Karpas-422 (cell line): ENCODE measurements at regions not wholly inside any gene's neighbourhood (a gene's known extent, or its start where the extent isn't known, plus 50 kb on each side); places are given as distances from the start of the nearest gene placed in this dataset.

Experiments
- DNase-seq: peaks from one replicate; pipeline ENCODE4 v3.0.0-alpha.2; 2015
- H2AFZ ChIP-seq: fragments of 200-600 bp; sonication (generic); 2 replicates; pipeline ENCODE4 v1.6.1; 2014; ENCODE audit warnings: antibody characterized with exemption, low read length, mixed read lengths
- H3K27ac ChIP-seq: fragments of 200-600 bp; sonication (generic); 2 replicates; pipeline ENCODE4 v1.5.1; 2014; ENCODE audit warnings: mild to moderate bottlenecking, low read length, moderate library complexity
- H3K27me3 ChIP-seq: fragments of 200-600 bp; sonication (generic); 2 replicates; pipeline ENCODE4 v1.6.1; 2014; ENCODE audit warnings: low read length, mixed read lengths
- H3K36me3 ChIP-seq: fragments of 200-600 bp; sonication (generic); 2 replicates; pipeline ENCODE4 v1.6.1; 2014; ENCODE audit warnings: low read length, mixed read lengths; ENCODE audit not compliant: insufficient read depth
- H3K4me1 ChIP-seq: fragments of 200-600 bp; sonication (generic); 2 replicates; pipeline ENCODE4 v1.6.1; 2014; ENCODE audit warnings: mild to moderate bottlenecking, low read length, mixed read lengths
- H3K4me2 ChIP-seq: fragments of 200-600 bp; sonication (generic); 2 replicates; pipeline ENCODE4 v1.6.1; 2014; ENCODE audit warnings: low read length, low read depth, mild to moderate bottlenecking; ENCODE audit not compliant: poor library complexity, severe bottlenecking
- H3K4me3 ChIP-seq: fragments of 200-600 bp; sonication (generic); 2 replicates; pipeline ENCODE4 v1.5.1; 2014; ENCODE audit warnings: mild to moderate bottlenecking, antibody characterized with exemption, low read length, mixed read lengths
- H3K79me2 ChIP-seq: fragments of 200-600 bp; sonication (generic); 2 replicates; pipeline ENCODE4 v1.6.1; 2014; ENCODE audit warnings: mild to moderate bottlenecking, low read length, mixed read lengths
- H3K9ac ChIP-seq: fragments of 200-600 bp; sonication (generic); 2 replicates; pipeline ENCODE4 v1.6.0; 2014; ENCODE audit warnings: low read length
- H3K9me2 ChIP-seq: fragments of 200-600 bp; sonication (generic), shearing (Covaris generic); replicated peaks from 2 replicates; pipeline ENCODE4 v1.6.0; 2014; ENCODE audit warnings: mild to moderate bottlenecking, low read length, moderate library complexity; ENCODE audit not compliant: insufficient read depth
- H3K9me3 ChIP-seq: fragments of 300-700, 200-600 bp; sonication (generic); 2 replicates; pipeline ENCODE4 v1.6.1; 2014; ENCODE audit warnings: low read length, mixed read lengths
- H4K20me1 ChIP-seq: fragments of 200-600 bp; sonication (generic); 2 replicates; pipeline ENCODE4 v1.6.1; 2014; ENCODE audit warnings: mild to moderate bottlenecking, antibody characterized with exemption, low read length, low read depth; ENCODE audit not compliant: insufficient read depth

GRCh38 chr9:83147315-83148149 is 84.6 kb upstream of the RASEF start:
- Histone ChIP-seq H2AFZ (no peak overlapping the region), H3K36me3 (no peaks in the 10 kb centered on the region), H3K9me3 (no peaks in the 10 kb centered on the region; the same call in 1 of the 2 replicates), H3K4me2 (no peak overlapping the region), H3K9me2 (no peaks in the 10 kb centered on the region), H3K4me3 (no peak overlapping the region), H4K20me1 (no peaks in the 10 kb centered on the region), H3K4me1 (no peaks in the 10 kb centered on the region), H3K27ac (no peak overlapping the region), H3K9ac (no peak overlapping the region), H3K79me2 (no peaks in the 10 kb centered on the region), H3K27me3 (no peaks in the 10 kb centered on the region)
- DNase-seq: no peak

GRCh38 chr9:83146325-83146724 is 83.4 kb upstream of the RASEF start:
- H2AFZ ChIP-seq: no peak overlapping the region
- no peak for DNase-seq
- no peaks in the 10 kb centered on the region for H4K20me1 ChIP-seq

GRCh38 chr9:83144492-83144891 is 81.5 kb upstream of the RASEF start:
- no peaks in the 10 kb centered on the region for H3K36me3 ChIP-seq
- no peak overlapping the region for H3K4me2 ChIP-seq
- no peaks in the 10 kb centered on the region for H3K9me3 ChIP-seq
- no peaks in the 10 kb centered on the region for H3K4me1 ChIP-seq
- H3K79me2 ChIP-seq: no peaks in the 10 kb centered on the region
- no peaks in the 10 kb centered on the region for H3K27me3 ChIP-seq
- no peak overlapping the region for H3K9ac ChIP-seq
- H3K27ac ChIP-seq: no peak overlapping the region
- no peaks in the 10 kb centered on the region for H4K20me1 ChIP-seq
- no peaks in the 10 kb centered on the region for H3K9me2 ChIP-seq
- H3K4me3 ChIP-seq: no peak overlapping the region
- DNase-seq: no peak
- no peak overlapping the region for H2AFZ ChIP-seq

More at GRCh38 chr9:83146325-83146724, 83.4 kb upstream of the RASEF start:
- Histone ChIP-seq H3K36me3 (no peaks in the 10 kb centered on the region), H3K79me2 (no peaks in the 10 kb centered on the region), H3K27ac (no peak overlapping the region), H3K9ac (no peak overlapping the region), H3K4me1 (no peaks in the 10 kb centered on the region), H3K9me2 (no peaks in the 10 kb centered on the region), H3K4me2 (no peak overlapping the region), H3K4me3 (no peak overlapping the region), H3K9me3 (no peaks in the 10 kb centered on the region; the same call in 1 of the 2 replicates), H3K27me3 (no peaks in the 10 kb centered on the region)

GRCh38 chr9:83142389-83142788 is 79.4 kb upstream of the RASEF start:
- H2AFZ ChIP-seq: no peak overlapping the region
- no peak overlapping the region for H3K9ac ChIP-seq
- H3K79me2 ChIP-seq: no peaks in the 10 kb centered on the region
- no peaks in the 10 kb centered on the region for H3K27me3 ChIP-seq
- no peak overlapping the region for H3K4me2 ChIP-seq
- H3K4me3 ChIP-seq: no peak overlapping the region
- H4K20me1 ChIP-seq: no peaks in the 10 kb centered on the region
- H3K27ac ChIP-seq: no peak overlapping the region
- H3K36me3 ChIP-seq: no peaks in the 10 kb centered on the region
- no peaks in the 10 kb centered on the region for H3K9me2 ChIP-seq
- H3K9me3 ChIP-seq: no peaks in the 10 kb centered on the region
- H3K4me1 ChIP-seq: no peaks in the 10 kb centered on the region
- DNase-seq: no peak

GRCh38 chr9:83141887-83142286 is 78.9 kb upstream of the RASEF start:
- Histone ChIP-seq H2AFZ (no peak overlapping the region), H3K9me2 (no peaks in the 10 kb centered on the region), H3K4me3 (no peak overlapping the region), H3K27ac (no peak overlapping the region), H3K4me2 (no peak overlapping the region), H3K36me3 (no peaks in the 10 kb centered on the region), H3K27me3 (no peaks in the 10 kb centered on the region), H3K9me3 (no peaks in the 10 kb centered on the region), H3K9ac (no peak overlapping the region), H3K4me1 (no peaks in the 10 kb centered on the region), H3K79me2 (no peaks in the 10 kb centered on the region), H4K20me1 (no peaks in the 10 kb centered on the region)
- DNase-seq: no peak

GRCh38 chr9:83140061-83140460 is 77.1 kb upstream of the RASEF start:
- no peak overlapping the region for H3K27ac ChIP-seq
- no peak overlapping the region for H3K9ac ChIP-seq
- H3K27me3 ChIP-seq: no peaks in the 10 kb centered on the region
- no peak overlapping the region for H3K4me2 ChIP-seq
- no peaks in the 10 kb centered on the region for H4K20me1 ChIP-seq
- H3K9me3 ChIP-seq: no peaks in the 10 kb centered on the region
- no peaks in the 10 kb centered on the region for H3K4me1 ChIP-seq
- H2AFZ ChIP-seq: no peak overlapping the region
- no peak for DNase-seq
- H3K4me3 ChIP-seq: no peak overlapping the region
- H3K9me2 ChIP-seq: no peaks in the 10 kb centered on the region
- no peaks in the 10 kb centered on the region for H3K79me2 ChIP-seq
- no peaks in the 10 kb centered on the region for H3K36me3 ChIP-seq

GRCh38 chr9:83138422-83139135 is 75.6 kb upstream of the RASEF start:
- H4K20me1 ChIP-seq: no peaks in the 10 kb centered on the region
- H3K79me2 ChIP-seq: no peaks in the 10 kb centered on the region
- no peaks in the 10 kb centered on the region for H3K4me1 ChIP-seq
- H3K4me2 ChIP-seq: no peak overlapping the region
- no peak overlapping the region for H2AFZ ChIP-seq
- H3K9me2 ChIP-seq: no peaks in the 10 kb centered on the region
- no peaks in the 10 kb centered on the region for H3K9me3 ChIP-seq
- H3K9ac ChIP-seq: no peak overlapping the region
- no peak overlapping the region for H3K27ac ChIP-seq
- no peak overlapping the region for H3K4me3 ChIP-seq
- no peak for DNase-seq
- H3K36me3 ChIP-seq: no peaks in the 10 kb centered on the region
- no peaks in the 10 kb centered on the region for H3K27me3 ChIP-seq

- Histone ChIP-seq H3K4me3 (no peak overlapping the region), H3K9ac (no peak overlapping the region), H3K27ac (no peak overlapping the region), H3K4me2 (no peak overlapping the region), H3K4me1 (no peaks in the 10 kb centered on the region), H3K9me2 (no peaks in the 10 kb centered on the region), H2AFZ (no peak overlapping the region), H3K9me3 (no peaks in the 10 kb centered on the region), H3K79me2 (no peaks in the 10 kb centered on the region), H3K27me3 (no peaks in the 10 kb centered on the region), H3K36me3 (no peaks in the 10 kb centered on the region), H4K20me1 (no peaks in the 10 kb centered on the region)
- no peak for DNase-seq
Observed at GRCh38 chr9:83133316-83133715, 70.4 kb upstream of the RASEF start.
